ENCODE measurements at regions not wholly inside any gene's neighbourhood (a gene's known extent, or its start where the extent isn't known, plus 50 kb on each side); places are given as distances from the start of the nearest gene placed in this dataset.
"Not testable (repeated sequence)": the region's sequence is repeated elsewhere in the genome, so short reads cannot be mapped to it uniquely, and the experiment has no call there.

DNA sequence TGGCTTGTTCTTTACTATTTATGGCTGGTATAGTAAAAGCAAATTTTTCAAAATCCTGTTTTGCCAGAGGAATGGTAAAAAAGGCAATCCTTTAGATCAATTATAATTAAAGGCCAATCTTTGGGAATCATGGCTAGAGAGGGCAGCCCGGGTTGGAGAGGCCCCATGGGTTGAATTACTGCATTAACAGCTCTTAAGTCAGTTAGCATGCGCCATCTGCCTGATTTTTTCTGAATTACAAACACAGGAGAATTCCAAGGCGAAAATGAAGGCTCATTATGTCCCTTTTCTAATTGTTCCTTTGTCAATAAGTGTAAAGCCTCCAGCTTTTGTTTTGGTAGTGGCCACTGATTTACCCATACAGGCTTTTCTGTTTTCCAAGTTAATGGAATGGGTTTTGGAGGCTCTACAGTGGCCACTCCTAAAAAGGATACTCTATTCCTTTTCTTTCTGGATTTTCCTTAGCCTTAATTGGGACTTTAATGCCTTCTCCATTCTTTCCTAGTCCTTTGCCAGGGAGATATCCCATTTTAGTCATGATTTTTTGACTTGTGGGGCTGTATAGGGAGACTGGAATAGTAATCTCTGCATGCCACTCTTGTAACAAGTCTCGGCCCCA, 114.9 kb upstream of the LARP1 start:
- TF ChIP-seq, protein P1, sequence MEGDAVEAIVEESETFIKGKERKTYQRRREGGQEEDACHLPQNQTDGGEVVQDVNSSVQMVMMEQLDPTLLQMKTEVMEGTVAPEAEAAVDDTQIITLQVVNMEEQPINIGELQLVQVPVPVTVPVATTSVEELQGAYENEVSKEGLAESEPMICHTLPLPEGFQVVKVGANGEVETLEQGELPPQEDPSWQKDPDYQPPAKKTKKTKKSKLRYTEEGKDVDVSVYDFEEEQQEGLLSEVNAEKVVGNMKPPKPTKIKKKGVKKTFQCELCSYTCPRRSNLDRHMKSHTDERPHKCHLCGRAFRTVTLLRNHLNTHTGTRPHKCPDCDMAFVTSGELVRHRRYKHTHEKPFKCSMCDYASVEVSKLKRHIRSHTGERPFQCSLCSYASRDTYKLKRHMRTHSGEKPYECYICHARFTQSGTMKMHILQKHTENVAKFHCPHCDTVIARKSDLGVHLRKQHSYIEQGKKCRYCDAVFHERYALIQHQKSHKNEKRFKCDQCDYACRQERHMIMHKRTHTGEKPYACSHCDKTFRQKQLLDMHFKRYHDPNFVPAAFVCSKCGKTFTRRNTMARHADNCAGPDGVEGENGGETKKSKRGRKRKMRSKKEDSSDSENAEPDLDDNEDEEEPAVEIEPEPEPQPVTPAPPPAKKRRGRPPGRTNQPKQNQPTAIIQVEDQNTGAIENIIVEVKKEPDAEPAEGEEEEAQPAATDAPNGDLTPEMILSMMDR (IDR thresholded peaks at IDR 0.05) = peak in 3 of 4 experiments; percentile 41 to 52 (median 46)
- TF ChIP-seq POLR2AphosphoS5, EP300 (IDR thresholded peaks at IDR 0.05): not testable (repeated sequence)
